ENCODE measurements at regions not wholly inside any gene's neighbourhood (a gene's known extent, or its start where the extent isn't known, plus 50 kb on each side); places are given as distances from the start of the nearest gene placed in this dataset.

- ChIA-PET CTCF (no interaction called here), POLR2A (no interaction called here)
- H3K27me3 Mint-ChIP-seq = no peaks in the 10 kb centered on the region
- TF ChIP-seq, protein P1, sequence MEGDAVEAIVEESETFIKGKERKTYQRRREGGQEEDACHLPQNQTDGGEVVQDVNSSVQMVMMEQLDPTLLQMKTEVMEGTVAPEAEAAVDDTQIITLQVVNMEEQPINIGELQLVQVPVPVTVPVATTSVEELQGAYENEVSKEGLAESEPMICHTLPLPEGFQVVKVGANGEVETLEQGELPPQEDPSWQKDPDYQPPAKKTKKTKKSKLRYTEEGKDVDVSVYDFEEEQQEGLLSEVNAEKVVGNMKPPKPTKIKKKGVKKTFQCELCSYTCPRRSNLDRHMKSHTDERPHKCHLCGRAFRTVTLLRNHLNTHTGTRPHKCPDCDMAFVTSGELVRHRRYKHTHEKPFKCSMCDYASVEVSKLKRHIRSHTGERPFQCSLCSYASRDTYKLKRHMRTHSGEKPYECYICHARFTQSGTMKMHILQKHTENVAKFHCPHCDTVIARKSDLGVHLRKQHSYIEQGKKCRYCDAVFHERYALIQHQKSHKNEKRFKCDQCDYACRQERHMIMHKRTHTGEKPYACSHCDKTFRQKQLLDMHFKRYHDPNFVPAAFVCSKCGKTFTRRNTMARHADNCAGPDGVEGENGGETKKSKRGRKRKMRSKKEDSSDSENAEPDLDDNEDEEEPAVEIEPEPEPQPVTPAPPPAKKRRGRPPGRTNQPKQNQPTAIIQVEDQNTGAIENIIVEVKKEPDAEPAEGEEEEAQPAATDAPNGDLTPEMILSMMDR (IDR thresholded peaks at IDR 0.05) = no peak
- no peaks in the 10 kb centered on the region for H3K27me3 ChIP-seq (ENCODE audit: control insufficient read depth in 1 of 2, insufficient read depth in 2 of 2, low read length in 2 of 2)
- intact Hi-C loops (cut with DNase I, micrococcal nuclease) = no loop called here
- DNase-seq = no peak
- no peaks in the 10 kb centered on the region for H3K4me1 ChIP-seq (ENCODE audit: insufficient read depth, low read length)
- ATAC-seq (ENCODE audit: poor library complexity) = no peak
- H3K36me3 ChIP-seq (ENCODE audit: insufficient read depth, low read length) = no peaks in the 10 kb centered on the region
- H3K9me3 ChIP-seq (ENCODE audit: control insufficient read depth in 1 of 2, insufficient read depth in 1 of 2, low read length in 2 of 2) = no peaks in the 10 kb centered on the region
- no peaks in the 10 kb centered on the region for H3K36me3 Mint-ChIP-seq (ENCODE audit: low read depth)
- no peak overlapping the region for H3K4me3 ChIP-seq (ENCODE audit: low read length)
- no peaks in the 10 kb centered on the region for H3K9me3 Mint-ChIP-seq
- H3K4me3 Mint-ChIP-seq = no peak overlapping the region
- H3K27ac Mint-ChIP-seq = no peak overlapping the region
- H3K4me1 Mint-ChIP-seq (ENCODE audit: low read depth) = no peaks in the 10 kb centered on the region
- no peak overlapping the region for H3K27ac ChIP-seq (ENCODE audit: low read depth in 1 of 2, low read length in 2 of 2)
These were observed 487.9 kb downstream of the C4orf33 start for GRCh38 chr4:129583868-129584267.

DNA sequence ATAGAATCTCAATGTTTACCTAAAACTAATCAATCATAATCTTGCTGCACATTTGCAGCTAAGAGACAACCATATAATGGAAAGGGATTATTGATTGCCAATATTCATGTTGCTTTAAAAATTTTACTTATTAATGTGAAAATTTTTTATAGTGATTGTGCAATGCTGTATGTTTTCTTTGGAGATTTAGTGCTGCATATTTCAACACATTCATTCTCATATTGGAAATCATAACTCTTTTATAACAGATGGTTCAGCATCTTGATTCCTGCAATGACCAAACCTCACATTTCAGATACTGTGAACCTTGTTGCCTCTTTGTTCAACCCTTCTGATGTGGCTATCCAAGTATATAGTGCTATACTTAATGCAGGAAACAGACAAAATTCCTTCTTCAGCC is 502.6 kb downstream of the C4orf33 start:
- intact Hi-C loops (cut with DNase I, micrococcal nuclease) = no loop called here
- ChIA-PET CTCF (no interaction called here), POLR2A (no interaction called here)
- H3K4me3 ChIP-seq (ENCODE audit: low read length) = no peak overlapping the region
- H3K27ac ChIP-seq (ENCODE audit: low read depth in 1 of 2, low read length in 2 of 2) = no peak overlapping the region
- no peaks in the 10 kb centered on the region for H3K9me3 ChIP-seq (ENCODE audit: control insufficient read depth in 1 of 2, insufficient read depth in 1 of 2, low read length in 2 of 2)
- no peaks in the 10 kb centered on the region for H3K36me3 ChIP-seq (ENCODE audit: insufficient read depth, low read length)
- no peak overlapping the region for H3K4me3 Mint-ChIP-seq
- no peaks in the 10 kb centered on the region for H3K36me3 Mint-ChIP-seq (ENCODE audit: low read depth)
- H3K4me1 ChIP-seq (ENCODE audit: insufficient read depth, low read length) = no peaks in the 10 kb centered on the region
- DNase-seq (no peak), ATAC-seq (ENCODE audit: poor library complexity) (no peak)
- no peak overlapping the region for H3K27ac Mint-ChIP-seq
- H3K4me1 Mint-ChIP-seq (ENCODE audit: low read depth) = no peaks in the 10 kb centered on the region
- no peaks in the 10 kb centered on the region for H3K9me3 Mint-ChIP-seq
- no peaks in the 10 kb centered on the region for H3K27me3 Mint-ChIP-seq
- TF ChIP-seq, protein P1 (IDR thresholded peaks at IDR 0.05) = no peak
- H3K27me3 ChIP-seq (ENCODE audit: control insufficient read depth in 1 of 2, insufficient read depth in 2 of 2, low read length in 2 of 2) = no peaks in the 10 kb centered on the region

GRCh38 chr4:129600898-129601297 is 504.9 kb downstream of the C4orf33 start:
- no peaks in the 10 kb centered on the region for H3K9me3 ChIP-seq (ENCODE audit: control insufficient read depth in 1 of 2, insufficient read depth in 1 of 2, low read length in 2 of 2)
- H3K4me1 Mint-ChIP-seq (ENCODE audit: low read depth) = no peaks in the 10 kb centered on the region
- H3K4me1 ChIP-seq (ENCODE audit: insufficient read depth, low read length) = no peaks in the 10 kb centered on the region
- H3K27me3 Mint-ChIP-seq = no peaks in the 10 kb centered on the region
- intact Hi-C loops (cut with DNase I, micrococcal nuclease) = no loop called here
- DNase-seq (no peak), ATAC-seq (ENCODE audit: poor library complexity) (no peak)
- H3K27ac ChIP-seq (ENCODE audit: low read depth in 1 of 2, low read length in 2 of 2) = no peak overlapping the region
- no peak overlapping the region for H3K27ac Mint-ChIP-seq
- H3K36me3 Mint-ChIP-seq (ENCODE audit: low read depth) = no peaks in the 10 kb centered on the region
- POLR2A ChIA-PET = no interaction called here
- no peak overlapping the region for H3K4me3 ChIP-seq (ENCODE audit: low read length)
- CTCF ChIA-PET = no interaction called here
- H3K9me3 Mint-ChIP-seq = no peaks in the 10 kb centered on the region
- no peaks in the 10 kb centered on the region for H3K36me3 ChIP-seq (ENCODE audit: insufficient read depth, low read length)
- TF ChIP-seq, protein P1 (IDR thresholded peaks at IDR 0.05) = no peak
- H3K4me3 Mint-ChIP-seq = no peak overlapping the region
- H3K27me3 ChIP-seq (ENCODE audit: control insufficient read depth in 1 of 2, insufficient read depth in 2 of 2, low read length in 2 of 2) = no peaks in the 10 kb centered on the region

All from CD4-positive, alpha-beta T cell (primary cell).